Globus pallidus (tissue), 1 donor: ENCODE measurements at regions not wholly inside any gene's neighbourhood (a gene's known extent, or its start where the extent isn't known, plus 50 kb on each side); places are given as distances from the start of the nearest gene placed in this dataset.
"Not testable (repeated sequence)": the region's sequence is repeated elsewhere in the genome, so short reads cannot be mapped to it uniquely, and the experiment has no call there.

Experiments used
- DNase-seq: peaks from one replicate; pipeline ENCODE4 v3.0.0-alpha.2; 2015; ENCODE audit warnings: low spot score

GRCh38 chr2:47690132-47690531 is 92.8 kb upstream of the MSH6 start:
- DNase-seq: no peak

- not testable (repeated sequence) for DNase-seq
Observed at GRCh38 chr2:47689118-47689517, 93.8 kb upstream of the MSH6 start.

GRCh38 chr2:47688561-47688960 is 94.4 kb upstream of the MSH6 start:
- no peak for DNase-seq

- no peak for DNase-seq
Observed at GRCh38 chr2:47687856-47688255, 95.1 kb upstream of the MSH6 start.

- no peak for DNase-seq
Observed at GRCh38 chr2:47686018-47686417, 96.9 kb upstream of the MSH6 start.

GRCh38 chr2:47682216-47682749 is 100.7 kb upstream of the MSH6 start:
- no peak for DNase-seq

- no peak for DNase-seq
Observed at GRCh38 chr2:47676261-47676926, 105.6 kb upstream of the KCNK12 start.

GRCh38 chr2:47675196-47675825 is 104.5 kb upstream of the KCNK12 start:
- DNase-seq: no peak

- DNase-seq: no peak
Observed at GRCh38 chr2:47666332-47666731, 95.5 kb upstream of the KCNK12 start.

- no peak for DNase-seq
Observed at GRCh38 chr2:47664817-47665216, 94.0 kb upstream of the KCNK12 start.

GRCh38 chr2:47662552-47662951 is 91.8 kb upstream of the KCNK12 start:
- DNase-seq: no peak

GRCh38 chr2:47661310-47661709 is 90.5 kb upstream of the KCNK12 start:
- no peak for DNase-seq

- DNase-seq: no peak
Observed at GRCh38 chr2:47660168-47660567, 89.4 kb upstream of the KCNK12 start.

GRCh38 chr2:47658646-47659320 is 88.0 kb upstream of the KCNK12 start:
- no peak for DNase-seq

GRCh38 chr2:47657886-47658489 is 87.2 kb upstream of the KCNK12 start:
- DNase-seq: no peak

GRCh38 chr2:47656715-47657600 is 86.2 kb upstream of the KCNK12 start:
- no peak for DNase-seq

- no peak for DNase-seq
Observed at GRCh38 chr2:47655563-47655880, 84.7 kb upstream of the KCNK12 start.

- DNase-seq: no peak
Observed at GRCh38 chr2:47654790-47655562, 84.2 kb upstream of the KCNK12 start.

GRCh38 chr2:47653902-47654789 is 83.4 kb upstream of the KCNK12 start:
- DNase-seq: peak; percentile 75

GRCh38 chr2:47653036-47653435 is 82.3 kb upstream of the KCNK12 start:
- DNase-seq: no peak
